PC-3 (cell line): ENCODE measurements at regions not wholly inside any gene's neighbourhood (a gene's known extent, or its start where the extent isn't known, plus 50 kb on each side); places are given as distances from the start of the nearest gene placed in this dataset.

Experiments
- ATAC-seq: fragments of 200-7000 bp; cut with Tn5 transposase; 2 replicates; pipeline ENCODE4 v1.9.1; 2020; ENCODE audit warnings: mild to moderate bottlenecking, moderate library complexity
- BruUV-seq: library from RNA; stranded (reverse); fragments of 400-500 nt; replicated peaks from 2 replicates; lab custom pipeline; 2021; lab: Mats Ljungman, UMichigan
- CTCF ChIA-PET: fragments of 300-600 bp; sonication (Branson Sonifier 250); formaldehyde crosslinking; loops from one replicate; lab custom pipeline; 2022; ENCODE audit warnings: antibody characterized with exemption; lab: Charles Lee
- POLR2A ChIA-PET: fragments of 300-600 bp; sonication (Branson Sonifier 250); formaldehyde crosslinking; loops from one replicate; lab custom pipeline; 2022; ENCODE audit warnings: antibody characterized with exemption; ENCODE audit not compliant: unreplicated experiment; lab: Charles Lee
- DNase-seq: peaks from one replicate; pipeline ENCODE4 v3.0.0-alpha.2; 2015
- H2AFZ ChIP-seq: fragments of 300-600 bp; sonication (generic); 2 replicates; pipeline ENCODE4 v1.6.0; 2016; ENCODE audit warnings: antibody characterized with exemption, low read length
- H3F3A ChIP-seq: fragments of 300-600 bp; sonication (generic); one replicate; pipeline ENCODE4 v1.6.0; 2017; ENCODE audit warnings: antibody characterized with exemption, low read length, control low read depth, mild to moderate bottlenecking; ENCODE audit not compliant: unreplicated experiment
- H3K27ac ChIP-seq: fragments of 300-600 bp; sonication (generic); 2 replicates; pipeline ENCODE4 v1.5.1; 2016; ENCODE audit warnings: mild to moderate bottlenecking, low read length
- H3K27me3 ChIP-seq: fragments of 300-600 bp; sonication (generic); 2 replicates; pipeline ENCODE4 v1.6.1; 2016; ENCODE audit warnings: low read length, mixed read lengths
- H3K36me3 ChIP-seq: fragments of 300-600 bp; sonication (generic); 2 replicates; pipeline ENCODE4 v1.6.1; 2016; ENCODE audit warnings: low read depth, mixed run types, low read length, mixed read lengths
- H3K4me1 ChIP-seq: fragments of 300-600 bp; sonication (generic); 2 replicates; pipeline ENCODE4 v1.5.1; 2016; ENCODE audit warnings: low read length; ENCODE audit not compliant: insufficient read depth
- H3K4me2 ChIP-seq: fragments of 300-600 bp; sonication (generic); 2 replicates; pipeline ENCODE4 v1.6.0; 2016; ENCODE audit warnings: low read length
- H3K4me3 ChIP-seq: fragments of 300-600 bp; sonication (generic); 2 replicates; pipeline ENCODE4 v1.5.1; 2016; ENCODE audit warnings: mild to moderate bottlenecking, low read length, mixed read lengths
- H3K79me2 ChIP-seq: fragments of 300-600 bp; sonication (generic); 2 replicates; pipeline ENCODE4 v1.6.1; 2017; ENCODE audit warnings: low read length, mixed read lengths
- H3K9ac ChIP-seq: fragments of 300-600 bp; sonication (generic); 2 replicates; pipeline ENCODE4 v1.6.0; 2016; ENCODE audit warnings: mild to moderate bottlenecking, low read length
- H3K9me2 ChIP-seq: fragments of 300-600 bp; sonication (generic); replicated peaks from 2 replicates; pipeline ENCODE4 v1.6.1; 2016; ENCODE audit warnings: mixed run types, low read length, mixed read lengths
- H3K9me3 ChIP-seq: fragments of 300-600 bp; sonication (generic); 2 replicates; pipeline ENCODE4 v1.6.1; 2016; ENCODE audit warnings: low read length, mixed read lengths
- H4K20me1 ChIP-seq: fragments of 300-600 bp; sonication (generic); 2 replicates; pipeline ENCODE4 v1.6.1; 2016; ENCODE audit warnings: low read length, mixed read lengths
- EZH2 ChIP-seq: fragments of 300-600 bp; sonication (generic); IDR thresholded peaks from one replicate; pipeline ENCODE4 v1.6.1; 2017; ENCODE audit warnings: antibody characterized with exemption, mild to moderate bottlenecking, low read length; ENCODE audit not compliant: unreplicated experiment
- EZH2phosphoT487 ChIP-seq: fragments of 300-600 bp; sonication (generic); IDR thresholded peaks from 2 replicates; pipeline ENCODE4 v1.6.1; 2018; ENCODE audit warnings: mild to moderate bottlenecking, antibody characterized with exemption, low read length, borderline replicate concordance
- intact Hi-C: fragments of 100-400 bp; cut with micrococcal nuclease; formaldehyde crosslinking; loops from 2 replicates; pipeline ENCODE4 v1.9.0; 2023
- TF ChIP-seq, protein P1 (sequence below): fragments of 300-600 bp; sonication (generic); conservative IDR thresholded peaks from 2 replicates; pipeline ENCODE4 v1.5.1; 2017; ENCODE audit warnings: antibody characterized with exemption, low read depth, mild to moderate bottlenecking, low read length

DNA sequence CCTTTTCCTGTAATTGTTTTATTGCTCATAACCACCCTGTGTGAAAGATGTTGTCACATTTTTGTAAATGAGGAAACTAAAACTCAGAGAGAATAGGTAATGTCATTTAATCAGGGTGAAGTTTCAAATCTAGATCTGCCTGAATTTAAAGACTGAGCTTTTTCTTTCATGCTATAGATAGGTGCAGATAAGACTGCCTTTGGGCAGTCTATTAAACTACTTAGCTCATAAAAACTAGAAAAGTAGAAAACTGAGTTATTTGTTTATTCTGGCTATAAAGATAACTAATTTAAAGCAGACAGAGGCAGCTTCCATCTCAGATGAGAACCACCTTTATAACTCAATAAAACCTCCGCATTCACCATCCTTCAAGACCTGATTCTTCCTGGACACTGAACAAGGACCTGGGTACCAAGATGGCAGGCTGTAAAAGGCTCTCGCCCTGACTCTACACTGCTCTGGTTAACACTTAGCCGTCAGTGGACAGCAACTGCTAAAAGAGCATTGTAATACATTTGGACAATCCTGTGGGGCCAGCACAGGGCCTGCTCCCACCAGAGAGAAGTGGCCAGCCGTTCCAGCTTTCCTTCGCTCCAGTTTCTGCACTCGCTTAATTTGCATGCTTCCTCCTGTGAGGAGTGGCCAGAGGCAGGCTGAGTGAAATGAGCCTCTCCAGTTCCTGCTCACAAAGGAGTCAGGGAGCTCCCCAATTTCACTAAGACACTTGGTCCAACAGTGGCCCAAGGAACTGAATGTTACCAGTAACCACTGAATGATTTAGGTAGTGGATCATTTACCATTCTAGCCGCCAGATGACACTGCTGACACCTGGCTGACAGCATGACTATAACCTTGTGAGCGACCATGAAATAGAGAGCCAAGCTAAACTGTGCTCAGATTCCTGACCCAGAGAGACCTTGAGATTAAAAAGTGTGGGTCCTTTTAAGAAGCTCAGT is 566.4 kb downstream of the EFNA5 start:
- no peak overlapping the region for H3K4me3 ChIP-seq
- intact Hi-C loops: loop anchor here (1.0 to 10.0 kb wide), 2 partner anchors 470 to 569 kb away; no protein-coding TSS in a partner anchor
- ATAC-seq: peak; percentile 48; the same call in 1 of the 2 replicates
- no peaks in the 10 kb centered on the region for H3K79me2 ChIP-seq
- no peak overlapping the region for H2AFZ ChIP-seq
- no peaks in the 10 kb centered on the region for H3K9me3 ChIP-seq
- H3F3A ChIP-seq: no peaks in the 10 kb centered on the region
- peak; percentile 40 for DNase-seq
- H3K27me3 ChIP-seq: no peaks in the 10 kb centered on the region
- POLR2A ChIA-PET: no interaction called here
- CTCF ChIA-PET: interaction anchor here (0.5 kb wide), 1 partner anchor 139 kb away, joined by 4 read pairs; no protein-coding TSS in a partner anchor
- H3K9ac ChIP-seq: no peak overlapping the region
- no peak overlapping the region for H3K4me2 ChIP-seq
- no TSS peak for BruUV-seq
- H3K9me2 ChIP-seq: no peaks in the 10 kb centered on the region
- TF ChIP-seq, protein P1, sequence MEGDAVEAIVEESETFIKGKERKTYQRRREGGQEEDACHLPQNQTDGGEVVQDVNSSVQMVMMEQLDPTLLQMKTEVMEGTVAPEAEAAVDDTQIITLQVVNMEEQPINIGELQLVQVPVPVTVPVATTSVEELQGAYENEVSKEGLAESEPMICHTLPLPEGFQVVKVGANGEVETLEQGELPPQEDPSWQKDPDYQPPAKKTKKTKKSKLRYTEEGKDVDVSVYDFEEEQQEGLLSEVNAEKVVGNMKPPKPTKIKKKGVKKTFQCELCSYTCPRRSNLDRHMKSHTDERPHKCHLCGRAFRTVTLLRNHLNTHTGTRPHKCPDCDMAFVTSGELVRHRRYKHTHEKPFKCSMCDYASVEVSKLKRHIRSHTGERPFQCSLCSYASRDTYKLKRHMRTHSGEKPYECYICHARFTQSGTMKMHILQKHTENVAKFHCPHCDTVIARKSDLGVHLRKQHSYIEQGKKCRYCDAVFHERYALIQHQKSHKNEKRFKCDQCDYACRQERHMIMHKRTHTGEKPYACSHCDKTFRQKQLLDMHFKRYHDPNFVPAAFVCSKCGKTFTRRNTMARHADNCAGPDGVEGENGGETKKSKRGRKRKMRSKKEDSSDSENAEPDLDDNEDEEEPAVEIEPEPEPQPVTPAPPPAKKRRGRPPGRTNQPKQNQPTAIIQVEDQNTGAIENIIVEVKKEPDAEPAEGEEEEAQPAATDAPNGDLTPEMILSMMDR: peak; percentile 55; the same call in 1 of the 2 replicates
- TF ChIP-seq EZH2: no peak
- no peaks in the 10 kb centered on the region for H3K36me3 ChIP-seq
- H4K20me1 ChIP-seq: no peaks in the 10 kb centered on the region
- H3K27ac ChIP-seq: no peak overlapping the region
- no peaks in the 10 kb centered on the region for H3K4me1 ChIP-seq

- Histone ChIP-seq H3K4me3 (no peak overlapping the region), H3K4me1 (no peaks in the 10 kb centered on the region), H3K9ac (no peak overlapping the region), H2AFZ (no peak overlapping the region), H3K9me2 (no peaks in the 10 kb centered on the region), H3K9me3 (no peaks in the 10 kb centered on the region), H3K36me3 (no peaks in the 10 kb centered on the region), H3K4me2 (no peak overlapping the region), H3K27me3 (no peaks in the 10 kb centered on the region), H3K27ac (no peak overlapping the region), H3F3A (no peaks in the 10 kb centered on the region), H3K79me2 (no peaks in the 10 kb centered on the region), H4K20me1 (no peaks in the 10 kb centered on the region)
- POLR2A ChIA-PET: no interaction called here
- DNase-seq (no peak), ATAC-seq (no peak)
- TF ChIP-seq, protein P1: no peak
- TF ChIP-seq EZH2phosphoT487: no peak
- TF ChIP-seq EZH2: no peak
- intact Hi-C loops: loop anchor here (10.0 kb wide), 1 partner anchor 471 kb away; no protein-coding TSS in a partner anchor
- BruUV-seq: no TSS peak
- CTCF ChIA-PET: no interaction called here
These were observed 567.2 kb downstream of the EFNA5 start for GRCh38 chr5:107103522-107103921.

GRCh38 chr5:107100121-107100520 is 570.6 kb downstream of the EFNA5 start:
- Histone ChIP-seq H3K4me2 (no peak overlapping the region), H3K4me1 (no peaks in the 10 kb centered on the region), H3K36me3 (no peaks in the 10 kb centered on the region), H3F3A (no peaks in the 10 kb centered on the region), H3K4me3 (no peak overlapping the region), H3K9me2 (no peaks in the 10 kb centered on the region), H4K20me1 (no peaks in the 10 kb centered on the region), H2AFZ (no peak overlapping the region), H3K9ac (no peak overlapping the region), H3K27me3 (no peaks in the 10 kb centered on the region), H3K79me2 (no peaks in the 10 kb centered on the region), H3K27ac (no peak overlapping the region), H3K9me3 (no peaks in the 10 kb centered on the region)
- DNase-seq: peak; percentile 1
- no peak for TF ChIP-seq EZH2phosphoT487
- TF ChIP-seq, protein P1: no peak
- TF ChIP-seq EZH2: no peak
- no TSS peak for BruUV-seq
- ChIA-PET POLR2A (no interaction called here), CTCF (no interaction called here)
- no peak for ATAC-seq
- intact Hi-C loops: loop anchor here (10.0 kb wide), 1 partner anchor 475 kb away; no protein-coding TSS in a partner anchor
